ENCODE measurements at regions not wholly inside any gene's neighbourhood (a gene's known extent, or its start where the extent isn't known, plus 50 kb on each side); places are given as distances from the start of the nearest gene placed in this dataset.

GRCh38 chr6:142569676-142570075 lies 267.9 kb downstream of the ADGRG6 start:
- no peak for TF ChIP-seq CTCF (IDR thresholded peaks at IDR 0.05; ENCODE audit: low read depth, low read length)
- H3K4me3 ChIP-seq (ENCODE audit: low read depth, low read length) = no peak overlapping the region

GRCh38 chr6:142570221-142570671 lies 268.4 kb downstream of the ADGRG6 start:
- no peak for TF ChIP-seq CTCF (IDR thresholded peaks at IDR 0.05; ENCODE audit: low read depth, low read length)
- H3K4me3 ChIP-seq (ENCODE audit: low read depth, low read length) = no peak overlapping the region

GRCh38 chr6:142592876-142593275 lies 291.1 kb downstream of the ADGRG6 start:
- no peak overlapping the region for H3K4me3 ChIP-seq (ENCODE audit: low read depth, low read length)
- no peak for TF ChIP-seq CTCF (IDR thresholded peaks at IDR 0.05; ENCODE audit: low read depth, low read length)

GRCh38 chr6:142597836-142598235 lies 296.0 kb downstream of the ADGRG6 start:
- no peak overlapping the region for H3K4me3 ChIP-seq (ENCODE audit: low read depth, low read length)
- no peak for TF ChIP-seq CTCF (IDR thresholded peaks at IDR 0.05; ENCODE audit: low read depth, low read length)

- no peak overlapping the region for H3K4me3 ChIP-seq (ENCODE audit: low read depth, low read length)
- no peak for TF ChIP-seq CTCF (IDR thresholded peaks at IDR 0.05; ENCODE audit: low read depth, low read length)
Observed at GRCh38 chr6:142601427-142601826, 299.6 kb downstream of the ADGRG6 start.

- H3K4me3 ChIP-seq (ENCODE audit: low read depth, low read length) = no peak overlapping the region
- TF ChIP-seq CTCF (IDR thresholded peaks at IDR 0.05; ENCODE audit: low read depth, low read length) = no peak
Observed at GRCh38 chr6:142602972-142603371, 301.2 kb downstream of the ADGRG6 start.

GRCh38 chr6:142605922-142606485 lies 304.2 kb downstream of the ADGRG6 start:
- no peak overlapping the region for H3K4me3 ChIP-seq (ENCODE audit: low read depth, low read length)
- TF ChIP-seq CTCF (IDR thresholded peaks at IDR 0.05; ENCODE audit: low read depth, low read length) = no peak

All from WI38 (cell line).